H1 (cell line): ENCODE measurements at regions not wholly inside any gene's neighbourhood (a gene's known extent, or its start where the extent isn't known, plus 50 kb on each side); places are given as distances from the start of the nearest gene placed in this dataset.

Source experiments
- CTCF ChIA-PET: fragments of 300-600 bp; sonication (Branson Sonifier 250); formaldehyde crosslinking; loops from one replicate; lab custom pipeline; 2021; ENCODE audit not compliant: partially characterized antibody; lab: Charles Lee
- POLR2A ChIA-PET: fragments of 300-600 bp; sonication (Branson Sonifier 250); formaldehyde crosslinking; loops from one replicate; lab custom pipeline; 2021; ENCODE audit warnings: inconsistent platforms; ENCODE audit not compliant: partially characterized antibody; lab: Charles Lee
- DNase-seq, 2 experiments: peaks; one replicate each; pipeline versions ENCODE4 v3.0.0 to v3.0.0-alpha.2; 2010 to 2022; ENCODE audit warnings: low spot score in 2 of 2, low read depth in 1 of 2, mixed read lengths in 1 of 2
- FAIRE-seq: peaks from 2 replicates; lab custom pipeline; 2011; peaks lifted over from hg19 to GRCh38; lab: Jason Lieb, UNC
- H2AFZ ChIP-seq: 2 replicates; pipeline ENCODE4 v1.8.1; 2012; ENCODE audit warnings: low read length, inconsistent platforms
- H2AK5ac ChIP-seq: 2 replicates; pipeline ENCODE4 v1.6.1; 2013; ENCODE audit warnings: low read depth, low read length
- H2BK120ac ChIP-seq: replicated peaks from 2 replicates; pipeline ENCODE3; 2013; ENCODE audit warnings: low read depth, low read length, inconsistent platforms
- H2BK12ac ChIP-seq: 2 replicates; pipeline ENCODE4 v1.6.1; 2013; ENCODE audit warnings: low read depth, low read length
- H2BK15ac ChIP-seq: 2 replicates; pipeline ENCODE4 v1.6.1; 2013; ENCODE audit warnings: low read length
- H2BK20ac ChIP-seq: 2 replicates; pipeline ENCODE4 v1.6.1; 2013; ENCODE audit warnings: low read length
- H2BK5ac ChIP-seq: 2 replicates; pipeline ENCODE4 v1.6.1; 2013; ENCODE audit warnings: low read depth, low read length
- H3K14ac ChIP-seq: 2 replicates; pipeline ENCODE4 v1.6.1; 2013; ENCODE audit warnings: inconsistent platforms; ENCODE audit not compliant: insufficient read length
- H3K18ac ChIP-seq: 2 replicates; pipeline ENCODE4 v1.6.1; 2013; ENCODE audit warnings: low read length; ENCODE audit errors: extremely low read depth
- H3K23ac ChIP-seq: 2 replicates; pipeline ENCODE4 v1.6.1; 2013; ENCODE audit warnings: inconsistent platforms; ENCODE audit not compliant: insufficient read length
- H3K23me2 ChIP-seq: 2 replicates; pipeline ENCODE4 v1.6.1; 2013; ENCODE audit warnings: low read depth, low read length
- H3K27ac ChIP-seq: 2 replicates; pipeline ENCODE4 v1.6.1; 2011; ENCODE audit warnings: low read depth, low read length, inconsistent platforms
- H3K27me3 ChIP-seq, 4 experiments: replicated peaks in 1 of 4; 1 replicate in 1 of 4; 2 replicates in 3 of 4; pipeline versions ENCODE4 v1.6.1 to v1.8.1; 2011 to 2013; ENCODE audit warnings: low read length in 3 of 4, mild to moderate bottlenecking in 3 of 4, inconsistent platforms in 2 of 4, mixed read lengths in 2 of 4, moderate library complexity in 1 of 4; ENCODE audit not compliant: control insufficient read depth in 3 of 4, insufficient read depth in 3 of 4; ENCODE audit errors: extremely low read depth in 1 of 4
- H3K36me3 ChIP-seq, 4 experiments: 2 replicates each; pipeline versions ENCODE4 v1.6.1 to v1.8.1; 2011 to 2013; ENCODE audit warnings: mild to moderate bottlenecking in 4 of 4, low read length in 3 of 4, moderate library complexity in 2 of 4, control low read depth in 1 of 4, inconsistent platforms in 1 of 4; ENCODE audit not compliant: insufficient read depth in 4 of 4, control insufficient read depth in 2 of 4
- H3K4ac ChIP-seq: replicated peaks from 2 replicates; pipeline ENCODE3; 2013; ENCODE audit warnings: low read length, low read depth, mixed read lengths, inconsistent platforms; ENCODE audit not compliant: insufficient read length
- H3K4me1 ChIP-seq, 4 experiments: replicated peaks in 1 of 4; 1 replicate in 1 of 4; 2 replicates in 3 of 4; pipeline versions ENCODE4 v1.6.1 to v1.8.1; 2011 to 2013; ENCODE audit warnings: low read length in 3 of 4, inconsistent platforms in 2 of 4, mixed read lengths in 1 of 4; ENCODE audit not compliant: insufficient read depth in 4 of 4, control insufficient read depth in 3 of 4
- H3K4me2 ChIP-seq, 2 experiments: 2 replicates each; pipeline versions ENCODE4 v1.6.1 to v1.8.1; 2011 to 2013; ENCODE audit warnings: low read depth in 2 of 2, low read length in 2 of 2, control low read depth in 1 of 2, inconsistent platforms in 1 of 2, mild to moderate bottlenecking in 1 of 2; ENCODE audit not compliant: insufficient read depth in 1 of 2
- H3K4me3 ChIP-seq, 4 experiments: fragments of 200-600, 300-600 bp in 1 of 4; sonication (generic), shearing (Covaris generic), sonication (Bioruptor Twin) in 1 of 4; 2 replicates each; pipeline versions ENCODE4 v1.5.1 to v1.8.1; 2011 to 2016; ENCODE audit warnings: low read length in 4 of 4, low read depth in 3 of 4, control low read depth in 2 of 4, inconsistent platforms in 2 of 4, mild to moderate bottlenecking in 2 of 4, mixed read lengths in 1 of 4, moderate library complexity in 1 of 4; ENCODE audit not compliant: insufficient read depth in 2 of 4; ENCODE audit errors: extremely low read depth in 1 of 4
- H3K56ac ChIP-seq: replicated peaks from 2 replicates; pipeline ENCODE3; 2013; ENCODE audit warnings: low read depth, mild to moderate bottlenecking, mixed read lengths, low read length, inconsistent platforms; ENCODE audit not compliant: insufficient read length
- H3K79me1 ChIP-seq: 2 replicates; pipeline ENCODE4 v1.6.1; 2013; ENCODE audit warnings: low read depth, low read length, control low read depth
- H3K79me2 ChIP-seq, 2 experiments: 2 replicates each; pipeline versions ENCODE4 v1.6.1 to v1.8.1; 2012 to 2013; ENCODE audit warnings: low read length in 2 of 2, mild to moderate bottlenecking in 2 of 2, inconsistent platforms in 1 of 2; ENCODE audit not compliant: insufficient read depth in 2 of 2, control insufficient read depth in 1 of 2
- H3K9ac ChIP-seq, 4 experiments: replicated peaks in 1 of 4; 1 replicate in 1 of 4; 2 replicates in 3 of 4; pipeline versions ENCODE4 v1.6.1 to v1.8.1; 2011 to 2013; ENCODE audit warnings: low read depth in 3 of 4, low read length in 3 of 4, control low read depth in 2 of 4, mild to moderate bottlenecking in 2 of 4, moderate library complexity in 2 of 4, inconsistent platforms in 1 of 4; ENCODE audit errors: extremely low read depth in 1 of 4
- H3K9me3 ChIP-seq, 2 experiments: 2 replicates each; pipeline versions ENCODE4 v1.6.1 to v1.8.1; 2012 to 2013; ENCODE audit warnings: mild to moderate bottlenecking in 2 of 2, moderate library complexity in 2 of 2, control low read depth in 1 of 2, inconsistent platforms in 1 of 2, low read depth in 1 of 2, low read length in 1 of 2, mixed read lengths in 1 of 2; ENCODE audit not compliant: insufficient read depth in 2 of 2
- H4K20me1 ChIP-seq, 2 experiments: replicated peaks in 1 of 2; 2 replicates each; pipeline versions ENCODE3 to v1.8.1; 2011 to 2013; ENCODE audit warnings: inconsistent platforms in 2 of 2, low read length in 2 of 2, mild to moderate bottlenecking in 1 of 2; ENCODE audit not compliant: insufficient read depth in 2 of 2, control insufficient read depth in 1 of 2
- H4K5ac ChIP-seq: 2 replicates; pipeline ENCODE4 v1.6.1; 2013; ENCODE audit warnings: low read length, low read depth, mixed read lengths, inconsistent platforms; ENCODE audit not compliant: insufficient read length
- H4K8ac ChIP-seq: 2 replicates; pipeline ENCODE4 v1.8.0; 2013; ENCODE audit warnings: mild to moderate bottlenecking, moderate library complexity, low read length, inconsistent platforms; ENCODE audit not compliant: insufficient read depth; ENCODE audit errors: extremely low read depth
- H4K91ac ChIP-seq: replicated peaks from 2 replicates; pipeline ENCODE3; 2013; ENCODE audit warnings: low read length, mixed read lengths, inconsistent platforms; ENCODE audit not compliant: insufficient read length
- CTBP2 ChIP-seq: IDR thresholded peaks from 2 replicates; pipeline ENCODE4 v1.7.0; 2011; ENCODE audit warnings: borderline replicate concordance, mild to moderate bottlenecking, moderate library complexity, mixed read lengths, low read length; ENCODE audit not compliant: insufficient read depth, insufficient read length
- KDM5A ChIP-seq: fragments of 200-600 bp; IDR thresholded peaks from 2 replicates; pipeline ENCODE4 v1.7.1; 2012; ENCODE audit warnings: mild to moderate bottlenecking, low read length, inconsistent platforms, mixed read lengths
- SIX5 ChIP-seq: IDR thresholded peaks from 2 replicates; pipeline ENCODE4 v1.6.1; 2011; ENCODE audit warnings: mild to moderate bottlenecking, low read depth, low read length
- TEAD4 ChIP-seq: IDR thresholded peaks from 2 replicates; pipeline ENCODE4 v1.6.1; 2012; ENCODE audit warnings: low read depth, low read length, inconsistent platforms, mixed read lengths
- WGBS, 2 experiments: shearing (Covaris generic) in 1 of 2; methylation state at CpG; one replicate each; pipeline versions ENCODE4 v1.1.6 to v1.1.7; 2013 to 2015; ENCODE audit warnings: low lambda C conversion rate in 2 of 2, mixed read lengths in 2 of 2, inconsistent platforms in 1 of 2, low coverage in 1 of 2, missing lambda C conversion rate in 1 of 2; ENCODE audit not compliant: insufficient replicate concordance in 2 of 2, insufficient coverage in 1 of 2, insufficient read length in 1 of 2; ENCODE audit errors: extremely low coverage in 1 of 2, missing lambda C conversion rate in 1 of 2; 5-methylcytosine and 5-hydroxymethylcytosine counted together

GRCh38 chr3:162538906-162539305, 1042.3 kb downstream of the OTOL1 start:
- no peaks in the 10 kb centered on the region for H3K79me1 ChIP-seq
- ChIA-PET POLR2A (no interaction called here), CTCF (no interaction called here)
- no peak overlapping the region for H2AFZ ChIP-seq
- H3K18ac ChIP-seq, result no peak overlapping the region
- no peak overlapping the region for H3K14ac ChIP-seq
- H3K4me2 ChIP-seq, result no peak overlapping the region
- H4K5ac ChIP-seq, result no peak overlapping the region
- no peaks in the 10 kb centered on the region for H3K9me3 ChIP-seq
- H2AK5ac ChIP-seq, result no peak overlapping the region
- no peak overlapping the region for H3K4me3 ChIP-seq
- TF ChIP-seq CTBP2 (no peak), TEAD4 (no peak), KDM5A (no peak), SIX5 (no peak)
- H4K8ac ChIP-seq, result no peak overlapping the region
- 81% methylated on average over 3 of the region's 3 CpGs; no CpG with 5 or more reads in 1 of the 2 experiments for WGBS, 2 experiments
- no peak overlapping the region for H3K4ac ChIP-seq
- H3K27me3 ChIP-seq, result no peaks in the 10 kb centered on the region
- H2BK20ac ChIP-seq, result no peak overlapping the region
- H2BK5ac ChIP-seq, result no peak overlapping the region
- H2BK120ac ChIP-seq, result no peak overlapping the region
- H3K23me2 ChIP-seq, result no peaks in the 10 kb centered on the region
- no peak overlapping the region for H4K91ac ChIP-seq
- no peak overlapping the region for H2BK12ac ChIP-seq
- peak overlapping the region; percentile 5; the same call in 1 of the 2 replicates for H2BK15ac ChIP-seq
- no peaks in the 10 kb centered on the region for H4K20me1 ChIP-seq
- no peaks in the 10 kb centered on the region for H3K4me1 ChIP-seq
- no peak for FAIRE-seq
- H3K23ac ChIP-seq, result no peak overlapping the region
- no peaks in the 10 kb centered on the region for H3K36me3 ChIP-seq
- no peak overlapping the region for H3K9ac ChIP-seq
- no peaks in the 10 kb centered on the region for H3K79me2 ChIP-seq
- no peak overlapping the region for H3K56ac ChIP-seq
- DNase-seq, result no peak
- H3K27ac ChIP-seq, result no peak overlapping the region
